Heart right ventricle (tissue), 16 donors: ENCODE measurements at regions not wholly inside any gene's neighbourhood (a gene's known extent, or its start where the extent isn't known, plus 50 kb on each side); places are given as distances from the start of the nearest gene placed in this dataset.

Source experiments
- ATAC-seq, 8 donors: fragments of 200-7000 bp; cut with Tn5 transposase; one replicate each; pipeline ENCODE4 v1.9.1; 2020; ENCODE audit warnings: mild to moderate bottlenecking in 8 of 8, moderate library complexity in 8 of 8, moderate number of reproducible peaks in 1 of 8
- DNase-seq, 2 donors: peaks; one replicate each; pipeline ENCODE4 v3.0.0-alpha.2; 2020
- H3K27ac ChIP-seq, 10 donors: fragments of 200-600 bp; sonication (generic) in 2 of 10; one replicate each; pipeline versions ENCODE4 v1.5.0 to v1.8.0; 2020 to 2022; ENCODE audit warnings: mild to moderate bottlenecking in 3 of 10
- H3K27me3 ChIP-seq, 7 donors: fragments of 200-600 bp; one replicate each; pipeline ENCODE4 v1.8.0; 2021 to 2022; ENCODE audit warnings: mild to moderate bottlenecking in 2 of 7
- H3K36me3 ChIP-seq, 9 donors: fragments of 200-600 bp; sonication (generic) in 1 of 9; one replicate each; pipeline versions ENCODE4 v1.5.0 to v1.8.0; 2020 to 2022; ENCODE audit warnings: mild to moderate bottlenecking in 2 of 9
- H3K4me1 ChIP-seq, 9 donors: fragments of 200-600 bp; sonication (generic) in 1 of 9; one replicate each; pipeline versions ENCODE4 v1.5.0 to v1.8.0; 2020 to 2022; ENCODE audit warnings: mild to moderate bottlenecking in 4 of 9
- H3K4me3 ChIP-seq, 10 donors: fragments of 200-600 bp; sonication (generic) in 2 of 10; one replicate each; pipeline versions ENCODE4 v1.5.0 to v1.8.0; 2020 to 2022; ENCODE audit warnings: mild to moderate bottlenecking in 7 of 10, moderate library complexity in 2 of 10
- H3K9me3 ChIP-seq, 11 donors: fragments of 200-600 bp in 10 of 11; sonication (generic) in 2 of 11; one replicate each; pipeline versions ENCODE4 v1.5.0 to v1.8.0; 2013 to 2022; ENCODE audit warnings: mild to moderate bottlenecking in 2 of 11, control low read depth in 1 of 11, moderate library complexity in 1 of 11
- WGBS, 2 donors: extraction: QIAGEN DNeasy Blood & Tissue Kit; methylation state at CpG; one replicate each; pipeline ENCODE4 v1.1.7; 2013; ENCODE audit warnings: inconsistent platforms in 1 of 2; 5-methylcytosine and 5-hydroxymethylcytosine counted together
- intact Hi-C, 10 donors: fragments of 100-400 bp; cut with DNase I; formaldehyde crosslinking; loops; one replicate each; pipeline versions ENCODE4 v1.11.1 to v1.14.2; 2022
- TF ChIP-seq, protein P1 (sequence below), 9 donors: fragments of 200-600 bp; sonication (generic) in 2 of 9; IDR thresholded peaks; one replicate each; pipeline versions ENCODE4 v1.5.0 to v1.8.0; 2021 to 2022; ENCODE audit warnings: antibody characterized with exemption in 9 of 9, mild to moderate bottlenecking in 5 of 9, moderate library complexity in 1 of 9
- donor health status: Arrhythmogenic right ventricular cardiomyopathy.
- donor health status: ischemic (EF 13 %, LVEDD 7.1; RV severe dilation, severe dysfunction).
- donor health status: healthy with polysubstance abuse.
- donor health status: DM: no; HTN: yes; CAD: no.
- donor health status: DM: no; HTN: no; CAD: no.
- donor health status: ischemic (EF 25% LVEDD 6.9; RV normal size, moderate dysfunction).
- donor health status: ischemic (EF 25% LVEDD 5.7; RV mildly dilated, moderate dysfunction).
- donor health status: healthy.
- donor health status: DM: yes; HTN: yes; CAD: no.
- donor health status: Ischemic cardiomyopathy.
- donor health status: ischemic (EF 35%, LVEDD 5.7; RV mildly dilated, moderate dysfunction).
- donor health status: nonischemic (EF 11% LVEDD 7.7; RV severe dilation, severe dysfunction).
- donor health status: DM: yes; HTN: yes; CAD: no.
- donor health status: PGD.
- donor health status: ischemic (EF 29% LVEDD 5.4; RV normal size, mild dysfunction).
- donor health status: nonischemic (EF 23%, LVEDD 6.1; RV moderate dilation, normal function).

DNA sequence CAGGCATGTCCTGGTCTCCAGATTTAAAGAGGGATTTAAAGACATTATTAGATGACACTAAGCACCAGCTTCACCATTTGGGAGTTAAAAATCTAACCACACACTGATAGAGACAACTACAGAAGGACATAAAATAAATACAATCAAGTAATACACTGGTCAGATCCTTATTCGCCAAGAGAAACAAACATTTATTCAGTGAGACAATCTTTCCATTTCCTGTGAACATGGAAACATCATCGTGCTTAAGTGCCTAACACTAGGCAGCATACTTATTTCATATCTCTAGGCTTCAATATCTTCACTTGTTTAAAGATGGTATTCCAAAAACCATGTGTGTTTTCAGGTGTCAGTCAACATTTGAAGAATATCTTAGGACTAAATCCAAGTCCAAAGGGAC lies 103.6 kb downstream of the AREG start:
- 48 to 51% methylated on average over 2 of the region's 2 CpGs for WGBS, 2 donors
- TF ChIP-seq, protein P1, sequence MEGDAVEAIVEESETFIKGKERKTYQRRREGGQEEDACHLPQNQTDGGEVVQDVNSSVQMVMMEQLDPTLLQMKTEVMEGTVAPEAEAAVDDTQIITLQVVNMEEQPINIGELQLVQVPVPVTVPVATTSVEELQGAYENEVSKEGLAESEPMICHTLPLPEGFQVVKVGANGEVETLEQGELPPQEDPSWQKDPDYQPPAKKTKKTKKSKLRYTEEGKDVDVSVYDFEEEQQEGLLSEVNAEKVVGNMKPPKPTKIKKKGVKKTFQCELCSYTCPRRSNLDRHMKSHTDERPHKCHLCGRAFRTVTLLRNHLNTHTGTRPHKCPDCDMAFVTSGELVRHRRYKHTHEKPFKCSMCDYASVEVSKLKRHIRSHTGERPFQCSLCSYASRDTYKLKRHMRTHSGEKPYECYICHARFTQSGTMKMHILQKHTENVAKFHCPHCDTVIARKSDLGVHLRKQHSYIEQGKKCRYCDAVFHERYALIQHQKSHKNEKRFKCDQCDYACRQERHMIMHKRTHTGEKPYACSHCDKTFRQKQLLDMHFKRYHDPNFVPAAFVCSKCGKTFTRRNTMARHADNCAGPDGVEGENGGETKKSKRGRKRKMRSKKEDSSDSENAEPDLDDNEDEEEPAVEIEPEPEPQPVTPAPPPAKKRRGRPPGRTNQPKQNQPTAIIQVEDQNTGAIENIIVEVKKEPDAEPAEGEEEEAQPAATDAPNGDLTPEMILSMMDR (IDR thresholded peaks at IDR 0.05), result no peak
- Histone ChIP-seq H3K27me3 (no peaks in the 10 kb centered on the region), H3K27ac (no peak overlapping the region), H3K4me3 (no peak overlapping the region), H3K4me1 (peaks cover 0 to 22% (median 0%) of the 10 kb centered on the region in 9 donors), H3K9me3 (no peaks in the 10 kb centered on the region), H3K36me3 (no peaks in the 10 kb centered on the region)
- intact Hi-C loops, result loop anchor here in 3 of 10 donors (10.0 kb wide), 3 partner anchors 46 to 126 kb away; no protein-coding TSS in a partner anchor
- no peak for ATAC-seq
- DNase-seq, result no peak

DNA sequence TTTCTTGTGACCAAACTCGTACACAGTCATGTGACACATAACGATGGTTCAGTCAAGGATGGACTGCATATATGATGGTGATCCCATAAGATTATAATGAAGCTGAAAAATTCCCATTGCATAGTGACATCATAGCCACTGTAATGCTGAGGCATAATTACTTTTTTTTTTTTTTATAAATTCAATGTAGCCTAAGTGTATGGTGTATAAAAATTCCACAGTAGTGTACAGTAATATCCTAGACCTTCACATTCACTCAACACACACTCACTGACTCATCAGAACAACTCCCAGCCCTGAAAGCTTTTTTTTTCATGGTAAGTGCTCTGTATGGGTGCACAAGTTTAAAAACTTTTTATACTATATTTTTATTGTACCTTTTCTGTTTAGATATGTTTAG lies 105.0 kb downstream of the AREG start:
- ATAC-seq (no peak), DNase-seq (no peak)
- Histone ChIP-seq H3K27ac (no peak overlapping the region), H3K27me3 (no peaks in the 10 kb centered on the region), H3K4me3 (no peak overlapping the region), H3K4me1 (peaks cover 0 to 9% (median 0%) of the 10 kb centered on the region in 9 donors), H3K36me3 (no peaks in the 10 kb centered on the region), H3K9me3 (no peaks in the 10 kb centered on the region)
- 97% methylated on average over 2 of the region's 2 CpGs for WGBS, 2 donors
- intact Hi-C loops, result loop anchor here in 3 of 10 donors (10.0 kb wide), 3 partner anchors 45 to 125 kb away; no protein-coding TSS in a partner anchor
- TF ChIP-seq, protein P1 (IDR thresholded peaks at IDR 0.05), result no peak

DNA sequence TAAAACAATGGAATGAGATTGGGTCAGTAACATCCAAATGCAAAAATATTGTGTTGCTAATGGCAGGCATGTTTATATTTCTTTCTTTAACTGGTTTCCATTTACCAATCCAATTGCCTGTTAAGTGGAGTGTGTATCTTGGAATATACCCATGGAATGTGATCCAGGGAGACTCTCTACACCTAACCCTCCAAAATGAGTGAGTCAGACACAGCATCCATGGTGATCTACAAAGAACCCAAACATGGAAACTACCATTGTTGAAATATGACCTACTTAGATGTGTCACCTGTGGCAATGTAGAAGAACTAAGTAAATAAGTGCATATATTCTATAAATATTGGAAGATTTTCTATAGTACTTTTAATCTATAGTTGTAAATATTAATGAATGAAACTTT lies 110.3 kb downstream of the AREG start:
- TF ChIP-seq, protein P1 (IDR thresholded peaks at IDR 0.05), result no peak
- no peak for ATAC-seq

DNA sequence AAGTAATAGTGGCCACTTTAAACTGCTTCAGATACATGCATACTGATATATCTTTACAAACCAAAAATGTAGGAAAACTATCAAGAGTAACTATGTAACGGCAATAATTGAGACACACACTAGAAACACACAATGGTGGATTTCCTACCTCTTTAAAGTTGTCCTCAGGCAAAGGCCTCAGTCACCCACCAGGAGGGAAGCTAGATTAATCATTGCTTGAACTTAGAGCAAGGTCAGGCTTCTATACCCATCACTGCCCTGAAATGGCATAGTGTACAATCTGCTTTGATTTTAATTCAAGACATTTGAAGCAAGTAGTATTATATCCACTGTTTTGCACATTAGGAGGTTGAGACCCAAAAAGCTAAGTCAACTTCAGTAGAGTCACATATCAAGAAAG lies 110.9 kb downstream of the AREG start:
- intact Hi-C loops, result no loop called here
- TF ChIP-seq, protein P1 (IDR thresholded peaks at IDR 0.05), result no peak
- 95 to 97% methylated on average over 1 of the region's 1 CpG for WGBS, 2 donors
- Histone ChIP-seq H3K4me1 (no peaks in the 10 kb centered on the region), H3K36me3 (no peaks in the 10 kb centered on the region), H3K27ac (no peak overlapping the region), H3K4me3 (no peak overlapping the region), H3K9me3 (peaks cover 0 to 8% (median 0%) of the 10 kb centered on the region in 11 donors), H3K27me3 (no peaks in the 10 kb centered on the region)
- no peak for ATAC-seq
- DNase-seq, result no peak

More for the DNA sequence above, 110.3 kb downstream of the AREG start:
- Histone ChIP-seq H3K27me3 (no peaks in the 10 kb centered on the region), H3K4me1 (no peaks in the 10 kb centered on the region), H3K36me3 (no peaks in the 10 kb centered on the region), H3K4me3 (no peak overlapping the region), H3K9me3 (peaks cover 0 to 8% (median 0%) of the 10 kb centered on the region in 11 donors), H3K27ac (no peak overlapping the region)
- intact Hi-C loops, result no loop called here
- no peak for DNase-seq
